ENCODE measurements at regions not wholly inside any gene's neighbourhood (a gene's known extent, or its start where the extent isn't known, plus 50 kb on each side); places are given as distances from the start of the nearest gene placed in this dataset.

GRCh38 chr22:35195821-35196220 is 61.5 kb upstream of the HMGXB4 start:
- no peak overlapping the region for H3K4me3 Mint-ChIP-seq
- no peak for DNase-seq
- H3K4me1 Mint-ChIP-seq (ENCODE audit: low read depth): no peaks in the 10 kb centered on the region
- H3K27me3 Mint-ChIP-seq (ENCODE audit: low read depth): peaks cover 33% of the 10 kb centered on the region
- peaks cover 4% of the 10 kb centered on the region for H3K9me3 Mint-ChIP-seq
- no peaks in the 10 kb centered on the region for H3K36me3 Mint-ChIP-seq (ENCODE audit: insufficient read depth)
- ATAC-seq: no peak

- Mint-ChIP-seq H3K9me3 (no peaks in the 10 kb centered on the region), H3K27me3 (ENCODE audit: low read depth) (peaks cover 35% of the 10 kb centered on the region), H3K4me3 (no peak overlapping the region), H3K36me3 (ENCODE audit: insufficient read depth) (no peaks in the 10 kb centered on the region), H3K4me1 (ENCODE audit: low read depth) (no peaks in the 10 kb centered on the region)
- ATAC-seq (no peak), DNase-seq (no peak)
Measured at GRCh38 chr22:35197071-35197470, 60.2 kb upstream of the HMGXB4 start.

DNA sequence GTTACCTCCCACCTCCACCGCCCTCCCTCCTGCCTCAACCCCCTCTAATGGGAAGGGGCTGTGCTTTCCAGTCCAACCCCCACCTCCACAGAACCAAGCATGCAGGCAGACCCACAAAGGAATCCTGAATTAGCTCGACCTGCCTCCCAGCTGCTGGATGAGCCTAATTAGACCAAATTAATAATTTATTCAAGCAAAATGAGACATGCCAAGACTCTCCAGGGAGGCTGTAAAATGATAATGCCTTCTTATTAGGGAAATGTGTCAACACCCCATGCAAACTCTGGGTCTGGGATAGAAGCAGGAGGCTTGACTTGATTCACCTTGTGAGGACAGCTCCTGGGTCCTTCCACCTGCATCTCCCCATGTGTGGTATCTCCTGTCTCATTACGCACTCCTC is 59.4 kb upstream of the HMGXB4 start:
- Mint-ChIP-seq H3K4me3 (no peak overlapping the region), H3K27me3 (ENCODE audit: low read depth) (peaks cover 35% of the 10 kb centered on the region), H3K4me1 (ENCODE audit: low read depth) (no peaks in the 10 kb centered on the region), H3K9me3 (no peaks in the 10 kb centered on the region), H3K36me3 (ENCODE audit: insufficient read depth) (no peaks in the 10 kb centered on the region)
- DNase-seq (no peak), ATAC-seq (no peak)

GRCh38 chr22:35198738-35199137 is 58.6 kb upstream of the HMGXB4 start:
- H3K4me1 Mint-ChIP-seq (ENCODE audit: low read depth): no peaks in the 10 kb centered on the region
- H3K27me3 Mint-ChIP-seq (ENCODE audit: low read depth): peaks cover 35% of the 10 kb centered on the region
- no peaks in the 10 kb centered on the region for H3K9me3 Mint-ChIP-seq
- H3K4me3 Mint-ChIP-seq: no peak overlapping the region
- ATAC-seq: no peak
- H3K36me3 Mint-ChIP-seq (ENCODE audit: insufficient read depth): no peaks in the 10 kb centered on the region
- DNase-seq: no peak

DNA sequence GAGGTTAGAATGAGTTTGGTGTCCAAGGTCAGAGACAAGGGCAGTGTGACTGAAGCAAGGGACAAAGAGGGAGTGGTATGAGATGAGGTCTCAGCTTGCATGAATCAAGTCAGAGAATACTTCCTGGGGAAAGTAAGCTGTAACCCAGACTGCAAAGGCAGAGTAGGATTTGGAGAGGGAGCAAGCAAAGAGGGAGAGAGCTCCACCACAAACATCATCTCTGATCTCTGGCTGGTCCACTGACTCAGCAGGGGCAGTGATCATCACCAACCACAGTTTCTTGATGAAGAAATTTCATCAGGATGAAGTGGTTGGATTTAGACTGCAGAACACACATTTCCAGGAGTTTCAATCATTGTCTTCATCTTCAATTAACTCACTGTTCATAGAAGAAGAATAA is 54.9 kb upstream of the HMGXB4 start:
- ATAC-seq: no peak
- Mint-ChIP-seq H3K4me1 (ENCODE audit: low read depth) (no peaks in the 10 kb centered on the region), H3K36me3 (ENCODE audit: insufficient read depth) (no peaks in the 10 kb centered on the region), H3K4me3 (no peak overlapping the region), H3K27me3 (ENCODE audit: low read depth) (peaks cover 24% of the 10 kb centered on the region), H3K9me3 (no peaks in the 10 kb centered on the region)
- no peak for DNase-seq

DNA sequence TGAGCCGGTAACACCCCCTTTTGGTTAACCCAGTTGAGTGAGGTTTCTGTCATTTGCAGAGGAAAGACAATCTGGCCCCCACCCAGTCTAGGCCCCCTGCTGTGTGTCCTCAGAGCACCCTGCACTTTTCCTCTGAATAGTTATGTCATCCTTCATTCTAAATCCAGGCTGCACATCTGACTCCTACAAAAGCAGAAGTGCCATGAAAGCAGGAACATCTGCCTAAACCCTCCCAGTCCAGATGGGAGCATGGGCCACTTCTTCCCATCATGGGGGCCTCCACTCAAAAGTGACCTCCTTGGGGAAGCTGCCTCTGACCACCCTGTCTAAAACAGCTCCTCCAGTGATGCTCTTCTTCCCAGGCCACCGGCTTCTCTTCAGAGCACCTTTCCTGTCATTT is 53.7 kb upstream of the HMGXB4 start:
- no peak for ATAC-seq
- no peaks in the 10 kb centered on the region for H3K9me3 Mint-ChIP-seq
- H3K4me3 Mint-ChIP-seq: no peak overlapping the region
- H3K4me1 Mint-ChIP-seq (ENCODE audit: low read depth): no peaks in the 10 kb centered on the region
- H3K36me3 Mint-ChIP-seq (ENCODE audit: insufficient read depth): no peaks in the 10 kb centered on the region
- peaks cover 23% of the 10 kb centered on the region for H3K27me3 Mint-ChIP-seq (ENCODE audit: low read depth)
- no peak for DNase-seq

GRCh38 chr22:35204807-35205775 is 52.2 kb upstream of the HMGXB4 start:
- Mint-ChIP-seq H3K4me1 (ENCODE audit: low read depth) (no peaks in the 10 kb centered on the region), H3K27me3 (ENCODE audit: low read depth) (peaks cover 24% of the 10 kb centered on the region), H3K4me3 (no peak overlapping the region), H3K36me3 (ENCODE audit: insufficient read depth) (no peaks in the 10 kb centered on the region), H3K9me3 (no peaks in the 10 kb centered on the region)
- DNase-seq (no peak), ATAC-seq (no peak)

DNA sequence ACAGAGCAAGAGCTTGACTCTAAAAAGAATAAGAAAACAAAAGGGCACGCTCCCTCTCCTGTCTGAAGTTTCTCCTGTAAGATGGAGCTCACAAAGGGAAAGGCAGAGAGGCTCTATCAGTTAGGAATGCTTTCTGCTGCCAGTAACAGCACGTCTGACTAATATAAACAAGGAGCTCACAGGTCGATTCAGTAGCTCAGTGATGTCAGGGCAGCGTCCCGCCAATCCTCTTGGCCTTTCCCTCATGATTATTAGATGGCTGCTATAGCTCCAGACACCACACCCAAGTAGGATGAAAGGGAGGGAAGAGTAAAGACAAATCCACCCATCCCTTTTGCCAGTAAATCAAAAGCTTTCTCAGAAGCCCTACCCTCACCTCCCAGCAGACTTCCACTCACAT is 51.3 kb upstream of the HMGXB4 start:
- Mint-ChIP-seq H3K9me3 (no peaks in the 10 kb centered on the region), H3K27me3 (ENCODE audit: low read depth) (peaks cover 23% of the 10 kb centered on the region), H3K4me1 (ENCODE audit: low read depth) (no peaks in the 10 kb centered on the region)

DNA sequence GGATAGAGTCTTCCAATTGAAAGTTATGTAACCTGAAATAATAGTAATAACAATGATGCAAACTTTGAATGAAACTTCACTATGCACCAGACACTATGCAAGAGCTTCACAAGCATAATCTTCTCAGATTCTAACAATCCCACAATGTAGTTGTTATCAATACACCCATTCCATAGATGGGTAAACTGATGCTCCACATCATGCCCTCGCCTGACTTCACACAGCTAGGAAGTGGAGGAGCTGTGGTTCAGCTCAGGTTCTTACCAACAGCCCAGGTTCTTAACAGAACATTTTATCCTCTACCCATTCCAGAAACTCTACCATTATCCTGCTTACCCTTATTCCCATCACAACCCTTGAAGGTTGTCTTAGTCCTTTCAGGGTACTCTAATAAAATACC is 50.4 kb upstream of the HMGXB4 start:
- DNase-seq: no peak
- Mint-ChIP-seq H3K9me3 (no peaks in the 10 kb centered on the region), H3K27me3 (ENCODE audit: low read depth) (peaks cover 25% of the 10 kb centered on the region), H3K36me3 (ENCODE audit: insufficient read depth) (no peaks in the 10 kb centered on the region), H3K4me1 (ENCODE audit: low read depth) (no peaks in the 10 kb centered on the region), H3K4me3 (no peak overlapping the region)
- no peak for ATAC-seq

More for the DNA sequence above, 51.3 kb upstream of the HMGXB4 start:
- H3K4me3 Mint-ChIP-seq: no peak overlapping the region
- H3K36me3 Mint-ChIP-seq (ENCODE audit: insufficient read depth): no peaks in the 10 kb centered on the region
- DNase-seq: no peak
- no peak for ATAC-seq

Measured in activated T-cell treated with anti-CD3 and anti-CD28 coated beads, Interleukin-2, amount 50 U/mL, for 4 hours (primary cell).